ENCODE measurements at regions not wholly inside any gene's neighbourhood (a gene's known extent, or its start where the extent isn't known, plus 50 kb on each side); places are given as distances from the start of the nearest gene placed in this dataset.

DNA sequence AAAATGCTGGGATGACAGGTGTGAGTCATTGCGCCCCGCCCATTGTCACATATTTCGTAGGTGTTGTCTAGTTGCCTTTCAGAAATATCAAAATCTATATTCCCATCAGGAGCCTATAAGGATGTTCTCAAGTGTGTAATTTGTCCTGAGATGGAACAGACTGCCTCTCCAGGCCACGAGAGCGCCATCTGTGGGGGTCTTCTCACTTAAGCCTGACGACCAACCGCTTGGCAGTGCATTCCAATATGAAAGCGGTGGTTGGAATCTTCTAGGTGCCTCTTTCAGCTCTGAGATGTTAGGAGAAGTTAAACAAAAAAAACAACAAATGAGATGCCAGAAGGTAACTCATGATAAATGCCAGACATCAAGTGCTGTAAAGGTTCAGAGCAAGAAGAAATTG lies 488.5 kb downstream of the QKI start:
- TF ChIP-seq, protein P1, sequence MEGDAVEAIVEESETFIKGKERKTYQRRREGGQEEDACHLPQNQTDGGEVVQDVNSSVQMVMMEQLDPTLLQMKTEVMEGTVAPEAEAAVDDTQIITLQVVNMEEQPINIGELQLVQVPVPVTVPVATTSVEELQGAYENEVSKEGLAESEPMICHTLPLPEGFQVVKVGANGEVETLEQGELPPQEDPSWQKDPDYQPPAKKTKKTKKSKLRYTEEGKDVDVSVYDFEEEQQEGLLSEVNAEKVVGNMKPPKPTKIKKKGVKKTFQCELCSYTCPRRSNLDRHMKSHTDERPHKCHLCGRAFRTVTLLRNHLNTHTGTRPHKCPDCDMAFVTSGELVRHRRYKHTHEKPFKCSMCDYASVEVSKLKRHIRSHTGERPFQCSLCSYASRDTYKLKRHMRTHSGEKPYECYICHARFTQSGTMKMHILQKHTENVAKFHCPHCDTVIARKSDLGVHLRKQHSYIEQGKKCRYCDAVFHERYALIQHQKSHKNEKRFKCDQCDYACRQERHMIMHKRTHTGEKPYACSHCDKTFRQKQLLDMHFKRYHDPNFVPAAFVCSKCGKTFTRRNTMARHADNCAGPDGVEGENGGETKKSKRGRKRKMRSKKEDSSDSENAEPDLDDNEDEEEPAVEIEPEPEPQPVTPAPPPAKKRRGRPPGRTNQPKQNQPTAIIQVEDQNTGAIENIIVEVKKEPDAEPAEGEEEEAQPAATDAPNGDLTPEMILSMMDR (IDR thresholded peaks at IDR 0.05) = no peak
- TF ChIP-seq POLR2A (IDR thresholded peaks at IDR 0.05; ENCODE audit: low read depth) (no peak), POLR2AphosphoS5 (IDR thresholded peaks at IDR 0.05) (no peak)

Data from esophagus muscularis mucosa (tissue), 3 donors.